Parathyroid adenoma (tissue), 2 donors: ENCODE measurements at regions not wholly inside any gene's neighbourhood (a gene's known extent, or its start where the extent isn't known, plus 50 kb on each side); places are given as distances from the start of the nearest gene placed in this dataset.

Experiments used
- H2AFZ ChIP-seq: fragments of 300-600 bp; sonication (generic); one replicate; pipeline ENCODE4 v1.7.0; 2017; ENCODE audit warnings: antibody characterized with exemption, mild to moderate bottlenecking
- H3K27ac ChIP-seq: fragments of 300-600 bp; sonication (generic); one replicate; pipeline ENCODE4 v1.7.0; 2017
- H3K27me3 ChIP-seq: fragments of 300-600 bp; sonication (generic); one replicate; pipeline ENCODE4 v1.7.0; 2017; ENCODE audit warnings: low read length; ENCODE audit not compliant: control insufficient read depth, insufficient read depth
- H3K36me3 ChIP-seq: fragments of 300-600 bp; sonication (generic); one replicate; pipeline ENCODE4 v1.7.0; 2017; ENCODE audit warnings: low read length; ENCODE audit not compliant: control insufficient read depth, insufficient read depth
- H3K4me1 ChIP-seq: fragments of 300-600 bp; sonication (generic); one replicate; pipeline ENCODE4 v1.7.0; 2017; ENCODE audit warnings: control low read depth
- H3K4me2 ChIP-seq: fragments of 300-600 bp; sonication (generic); one replicate; pipeline ENCODE4 v1.7.0; 2017; ENCODE audit warnings: low read length
- H3K4me3 ChIP-seq: fragments of 300-600 bp; sonication (generic); one replicate; pipeline ENCODE4 v1.7.0; 2017; ENCODE audit warnings: low read depth, low read length
- H3K79me2 ChIP-seq: fragments of 300-600 bp; sonication (generic); one replicate; pipeline ENCODE4 v1.7.0; 2017; ENCODE audit warnings: control low read depth
- H3K9ac ChIP-seq: fragments of 300-600 bp; sonication (generic); one replicate; pipeline ENCODE4 v1.7.0; 2017; ENCODE audit warnings: mild to moderate bottlenecking
- H3K9me3 ChIP-seq: fragments of 300-600 bp; sonication (generic); one replicate; pipeline ENCODE4 v1.7.0; 2017; ENCODE audit warnings: low read length; ENCODE audit not compliant: control insufficient read depth
- CTCF ChIP-seq: fragments of 300-600 bp; sonication (generic); IDR thresholded peaks from one replicate; pipeline ENCODE4 v1.7.0; 2017; ENCODE audit warnings: antibody characterized with exemption, mild to moderate bottlenecking
- donor health status: primary hyperparathyroidism.

DNA sequence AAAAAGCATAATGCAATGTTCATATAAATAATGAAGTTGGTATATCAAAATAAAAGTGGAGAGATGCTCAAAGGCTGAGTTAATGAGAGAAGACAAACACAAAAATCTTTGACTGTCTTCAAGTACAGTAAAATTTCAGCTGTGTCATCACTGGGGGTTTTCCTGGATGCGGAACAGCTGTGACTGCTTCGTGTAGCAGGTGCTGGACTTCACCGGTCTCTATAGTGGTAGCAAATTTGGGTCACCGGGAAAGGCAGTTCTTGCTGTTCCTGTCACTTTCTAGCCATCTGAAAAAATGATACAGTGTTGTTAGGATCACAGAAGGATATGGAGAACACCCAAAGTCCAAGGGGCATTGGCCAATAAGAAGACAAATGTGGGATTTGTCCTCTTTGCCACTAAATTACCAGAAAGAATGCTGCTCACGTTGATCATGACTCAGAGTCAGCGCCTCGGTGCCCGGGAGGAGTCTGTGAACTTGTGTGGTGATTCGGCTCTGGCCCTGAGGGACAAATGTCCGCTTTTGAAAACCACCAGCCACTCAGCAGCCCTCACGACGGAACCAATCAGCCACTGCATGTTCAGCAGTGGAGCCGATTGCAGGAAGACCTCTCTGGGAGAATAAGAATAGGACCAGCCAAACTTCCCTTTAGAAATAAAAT lies 230.1 kb upstream of the FAT1 start:
- Histone ChIP-seq H3K27me3 (no peaks in the 10 kb centered on the region), H3K79me2 (no peaks in the 10 kb centered on the region), H3K4me1 (no peaks in the 10 kb centered on the region), H2AFZ (no peak overlapping the region), H3K4me3 (no peak overlapping the region), H3K9me3 (no peaks in the 10 kb centered on the region), H3K27ac (no peak overlapping the region), H3K4me2 (no peak overlapping the region), H3K36me3 (no peaks in the 10 kb centered on the region), H3K9ac (no peak overlapping the region)
- TF ChIP-seq CTCF = no peak

DNA sequence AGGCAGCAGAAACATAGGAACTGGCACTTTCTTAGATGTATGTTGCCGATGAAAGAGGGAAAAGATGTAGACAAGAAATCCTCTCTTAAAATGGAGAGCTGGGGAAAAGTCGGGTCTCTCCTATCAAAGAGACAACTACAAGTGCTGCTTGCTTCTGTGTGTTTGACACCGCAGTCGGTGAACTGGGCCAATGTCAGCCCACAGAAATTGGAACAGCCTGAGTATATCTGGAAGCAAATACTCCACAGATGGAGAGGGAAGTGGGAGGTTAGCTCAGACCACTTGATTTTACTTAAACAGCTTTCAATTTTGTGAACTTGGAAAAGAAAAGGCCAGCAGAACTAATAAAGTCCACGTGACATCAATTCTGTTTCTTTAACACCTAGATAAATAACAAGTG lies 230.9 kb upstream of the FAT1 start:
- Histone ChIP-seq H2AFZ (no peak overlapping the region), H3K4me3 (no peak overlapping the region), H3K27me3 (no peaks in the 10 kb centered on the region), H3K79me2 (no peaks in the 10 kb centered on the region), H3K27ac (no peak overlapping the region), H3K4me1 (no peaks in the 10 kb centered on the region), H3K36me3 (no peaks in the 10 kb centered on the region), H3K4me2 (no peak overlapping the region), H3K9me3 (no peaks in the 10 kb centered on the region), H3K9ac (no peak overlapping the region)
- no peak for TF ChIP-seq CTCF

DNA sequence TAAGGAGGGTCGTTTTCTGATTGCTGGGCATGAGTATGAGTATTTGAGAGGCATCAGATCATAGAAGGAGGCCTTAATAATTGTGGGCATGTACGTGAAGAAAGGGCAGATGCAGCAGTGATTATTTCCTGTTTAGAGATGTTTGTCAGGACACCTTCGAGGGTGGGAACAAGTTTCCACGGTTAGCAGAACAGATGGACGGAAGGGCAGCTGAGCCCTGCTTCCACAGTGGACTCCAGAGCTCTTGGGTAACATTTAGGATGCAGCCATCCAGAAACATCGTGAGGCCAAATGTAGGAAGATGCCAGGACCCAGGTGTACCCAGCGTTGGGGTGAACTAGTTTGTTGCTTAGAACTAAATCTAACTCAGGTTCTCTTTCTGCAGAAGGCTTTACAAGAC lies 231.3 kb upstream of the FAT1 start:
- H3K4me3 ChIP-seq = no peak overlapping the region
- no peaks in the 10 kb centered on the region for H3K79me2 ChIP-seq
- H3K36me3 ChIP-seq = no peaks in the 10 kb centered on the region
- H3K27me3 ChIP-seq = no peaks in the 10 kb centered on the region
- no peak for TF ChIP-seq CTCF
- H3K9me3 ChIP-seq = no peaks in the 10 kb centered on the region
- H3K27ac ChIP-seq = no peak overlapping the region
- H2AFZ ChIP-seq = no peak overlapping the region
- no peaks in the 10 kb centered on the region for H3K4me1 ChIP-seq
- H3K9ac ChIP-seq = no peak overlapping the region
- H3K4me2 ChIP-seq = no peak overlapping the region

- H3K9ac ChIP-seq = no peak overlapping the region
- no peaks in the 10 kb centered on the region for H3K79me2 ChIP-seq
- no peaks in the 10 kb centered on the region for H3K9me3 ChIP-seq
- H3K4me1 ChIP-seq = no peaks in the 10 kb centered on the region
- no peak overlapping the region for H3K27ac ChIP-seq
- no peaks in the 10 kb centered on the region for H3K27me3 ChIP-seq
- TF ChIP-seq CTCF = no peak
- no peak overlapping the region for H2AFZ ChIP-seq
- no peak overlapping the region for H3K4me3 ChIP-seq
- no peaks in the 10 kb centered on the region for H3K36me3 ChIP-seq
- no peak overlapping the region for H3K4me2 ChIP-seq
Observed at GRCh38 chr4:186957952-186958555, 234.4 kb upstream of the FAT1 start.
